COLO668 (cell line): ENCODE measurements at regions not wholly inside any gene's neighbourhood (a gene's known extent, or its start where the extent isn't known, plus 50 kb on each side); places are given as distances from the start of the nearest gene placed in this dataset.
A peak's percentile ranks its signal among the peaks of the same experiment; 100 is the strongest.

Experiments
- DNase-seq: peaks from one replicate; lab custom pipeline; 2025; ENCODE audit not compliant: unreplicated experiment; lab: John Stamatoyannopoulos, UW

DNA sequence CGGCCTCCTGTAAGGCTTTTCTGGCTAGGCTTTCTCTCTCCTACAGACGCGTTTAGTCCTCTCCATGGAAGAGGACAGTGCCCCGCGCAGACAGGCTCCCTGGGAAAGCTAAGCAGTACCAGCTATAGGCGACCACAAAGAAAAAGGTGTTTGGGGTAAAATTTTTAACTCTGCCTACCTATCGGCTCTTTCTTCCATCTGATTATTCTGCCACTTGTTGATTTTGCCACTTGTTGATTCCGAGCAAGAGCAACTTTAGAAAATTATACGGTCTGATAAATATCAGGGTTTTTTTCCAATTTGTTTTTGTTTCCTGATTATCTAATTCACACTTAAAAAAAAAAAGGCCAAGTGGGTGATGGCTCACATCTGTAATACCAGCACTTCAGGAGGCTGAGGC, 1600.5 kb upstream of the TENM3 start:
- no peak for DNase-seq

- no peak for DNase-seq
These were observed 1592.9 kb upstream of the TENM3 start for GRCh38 chr4:180650273-180650672.

DNA sequence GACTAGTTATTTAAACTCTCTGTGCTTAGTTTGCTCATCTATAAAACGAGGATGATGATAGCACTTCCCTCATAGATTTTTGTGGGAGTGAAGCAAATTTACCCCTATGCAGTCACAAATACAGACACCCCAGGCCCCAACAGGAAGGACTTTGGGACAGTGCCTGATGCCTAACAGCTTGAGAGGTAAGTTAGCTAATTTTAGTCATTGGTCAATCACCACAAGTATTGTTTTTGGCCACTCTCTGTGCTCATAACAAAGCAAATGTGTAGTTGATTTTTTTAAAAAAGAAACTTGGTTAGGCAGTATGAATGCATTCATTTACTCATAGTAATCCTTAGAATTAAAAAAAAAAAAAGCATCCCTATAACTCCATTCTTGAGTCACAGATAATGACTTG, 1590.7 kb upstream of the TENM3 start:
- DNase-seq: no peak

DNA sequence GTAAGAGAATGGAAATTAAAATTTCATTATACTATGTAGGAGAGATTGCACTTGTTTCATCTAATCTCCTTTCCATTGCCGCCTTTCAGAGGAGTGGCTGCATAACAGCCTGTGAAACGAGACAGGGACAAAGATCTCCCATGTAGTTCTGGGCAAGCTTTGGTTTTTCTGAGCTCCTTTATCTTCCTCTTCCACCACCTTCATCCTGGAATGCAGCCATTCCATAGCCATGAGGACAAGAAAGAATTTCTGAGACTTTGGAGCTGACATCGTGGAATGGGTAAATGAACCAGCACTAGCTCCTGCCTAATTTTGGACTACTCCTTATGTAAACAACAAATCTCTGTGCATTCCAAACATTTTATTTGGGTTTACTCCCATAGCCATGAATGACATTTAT, 1587.3 kb upstream of the TENM3 start:
- no peak for DNase-seq

- DNase-seq: no peak
These were observed 1585.3 kb upstream of the TENM3 start for GRCh38 chr4:180657881-180658280.

- peak; percentile 77 for DNase-seq
These were observed 1578.3 kb upstream of the TENM3 start for GRCh38 chr4:180664766-180665368.

DNA sequence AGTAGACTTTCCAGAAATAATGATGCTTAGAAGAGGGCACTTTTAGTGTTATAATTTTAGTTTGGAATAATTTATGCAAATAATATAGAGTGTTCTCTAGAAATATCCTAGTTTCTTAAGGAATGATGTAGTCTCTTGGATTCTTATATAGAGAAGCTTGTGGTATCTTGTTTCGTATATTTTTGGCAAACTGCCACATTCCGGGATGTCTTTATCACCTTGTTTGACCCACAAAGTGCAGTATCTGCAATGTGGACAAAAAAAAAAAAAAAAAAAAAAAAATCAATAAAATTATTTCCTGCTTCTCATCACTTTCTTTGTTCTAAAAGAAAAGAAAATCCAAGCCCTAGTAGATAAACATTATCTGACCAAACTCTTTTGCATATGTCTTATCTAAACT, 1577.7 kb upstream of the TENM3 start:
- DNase-seq: no peak

- DNase-seq: peak; percentile 15
These were observed 1577.0 kb upstream of the TENM3 start for GRCh38 chr4:180665994-180666824.

- DNase-seq: no peak
These were observed 1574.5 kb upstream of the TENM3 start for GRCh38 chr4:180668732-180669131.

- no peak for DNase-seq
These were observed 1573.5 kb upstream of the TENM3 start for GRCh38 chr4:180669680-180670079.

DNA sequence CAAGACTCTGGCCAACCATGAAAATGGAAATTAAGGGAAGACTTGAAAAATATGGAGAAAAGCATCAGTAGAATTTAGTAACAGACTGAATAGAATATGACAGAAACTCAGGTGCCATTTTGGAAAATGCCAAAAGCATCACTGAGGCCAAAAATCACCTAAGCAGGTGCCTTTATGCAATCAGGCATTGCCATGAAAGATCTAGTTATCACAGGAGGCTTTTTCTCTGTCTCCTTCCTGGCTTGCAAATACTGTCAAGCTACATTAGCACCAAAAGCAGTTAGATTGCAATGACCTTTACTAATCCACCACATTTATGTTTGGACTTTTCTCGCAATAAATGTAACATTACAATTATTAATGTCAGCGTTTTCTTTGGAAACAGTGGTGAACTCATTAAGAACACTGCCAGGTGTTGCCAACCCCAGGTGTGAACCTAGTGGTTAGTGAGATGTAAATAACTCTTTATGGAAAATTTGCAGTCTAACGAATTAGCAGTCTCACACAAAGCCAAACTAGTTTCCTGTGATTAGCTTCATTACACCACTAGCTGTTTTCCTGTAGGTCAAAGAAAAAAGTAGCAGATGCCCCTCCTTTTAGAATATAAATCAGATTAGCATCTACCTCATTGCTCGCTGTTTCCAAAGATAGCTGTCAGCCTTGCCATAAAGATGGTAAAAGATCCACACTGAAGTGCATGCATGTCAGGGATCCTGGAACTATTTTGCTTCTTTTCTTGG, 1568.4 kb upstream of the TENM3 start:
- DNase-seq: no peak

DNA sequence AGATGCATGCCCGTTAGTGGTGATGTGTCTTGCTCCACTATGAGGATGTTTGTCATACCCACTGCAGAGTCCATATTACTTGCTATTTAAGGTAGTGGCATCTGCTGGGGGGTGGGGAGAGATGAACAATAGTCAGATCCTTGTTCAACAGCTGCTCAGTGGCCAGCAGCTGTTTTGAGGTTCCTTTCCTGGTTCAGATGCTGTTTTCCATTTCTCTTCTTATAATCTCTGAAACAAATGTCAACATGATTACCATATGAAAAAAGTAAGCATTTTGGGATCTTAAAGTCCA, 1567.9 kb upstream of the TENM3 start:
- DNase-seq: peak; percentile 27

GRCh38 chr4:180680305-180680704, 1562.9 kb upstream of the TENM3 start:
- DNase-seq: no peak

DNA sequence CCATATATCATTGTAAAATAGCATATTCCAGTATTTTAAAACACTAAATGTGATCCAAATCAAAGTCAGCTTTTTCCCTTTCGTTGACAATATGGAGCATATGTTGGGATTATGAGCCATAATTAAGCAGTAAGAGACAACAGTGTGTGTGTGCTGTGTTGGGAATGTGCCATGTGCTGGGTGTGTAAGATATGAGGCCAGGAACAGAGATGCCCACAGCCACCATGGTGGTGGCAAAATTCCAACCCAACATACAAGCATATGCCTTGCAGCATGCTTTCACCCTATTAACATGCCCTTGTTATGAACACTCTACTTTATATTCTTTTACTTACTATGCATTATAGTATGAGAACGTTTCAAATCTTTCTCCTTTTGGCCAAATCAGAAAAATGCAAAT, 1560.4 kb upstream of the TENM3 start:
- no peak for DNase-seq

- no peak for DNase-seq
These were observed 1560.0 kb upstream of the TENM3 start for GRCh38 chr4:180683186-180683585.

DNA sequence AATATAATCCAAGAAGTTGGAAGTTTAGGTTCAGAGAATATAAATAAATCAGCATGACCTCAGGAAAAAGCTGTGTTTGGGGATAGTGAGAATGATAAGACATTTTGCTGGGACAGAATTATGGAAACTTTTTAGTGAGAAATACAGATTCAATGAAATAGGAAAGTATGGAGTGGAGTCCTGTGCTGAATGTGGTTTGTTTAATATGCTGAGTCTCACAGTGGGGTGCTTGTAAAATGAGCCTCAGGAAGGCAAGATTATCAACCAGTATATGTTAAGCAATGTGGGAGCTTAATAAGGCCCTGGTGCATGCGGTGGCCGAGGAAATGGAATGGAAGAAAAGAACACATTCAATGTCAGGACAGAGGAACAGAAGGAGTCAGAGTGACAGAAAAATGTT, 1554.7 kb upstream of the TENM3 start:
- no peak for DNase-seq

DNA sequence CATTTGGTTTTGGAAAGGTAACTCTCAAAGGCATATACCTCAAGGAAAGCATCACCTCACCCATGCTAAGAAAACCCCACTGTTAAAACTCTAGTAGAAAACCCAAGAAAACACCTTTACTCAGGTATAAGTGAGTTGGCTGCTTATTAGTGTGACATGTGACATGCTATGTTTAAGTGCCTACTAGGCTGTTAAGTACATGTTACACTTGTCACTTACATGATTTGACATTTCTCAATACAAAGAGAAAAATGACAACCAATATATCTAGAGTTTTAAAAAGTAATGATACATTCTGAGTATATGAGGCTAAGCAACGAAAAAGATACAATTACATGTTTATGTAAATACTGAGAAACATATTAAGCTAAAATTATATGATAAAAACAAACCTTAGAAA, 1548.3 kb upstream of the TENM3 start:
- no peak for DNase-seq

GRCh38 chr4:180695851-180696250, 1547.4 kb upstream of the TENM3 start:
- DNase-seq: no peak

DNA sequence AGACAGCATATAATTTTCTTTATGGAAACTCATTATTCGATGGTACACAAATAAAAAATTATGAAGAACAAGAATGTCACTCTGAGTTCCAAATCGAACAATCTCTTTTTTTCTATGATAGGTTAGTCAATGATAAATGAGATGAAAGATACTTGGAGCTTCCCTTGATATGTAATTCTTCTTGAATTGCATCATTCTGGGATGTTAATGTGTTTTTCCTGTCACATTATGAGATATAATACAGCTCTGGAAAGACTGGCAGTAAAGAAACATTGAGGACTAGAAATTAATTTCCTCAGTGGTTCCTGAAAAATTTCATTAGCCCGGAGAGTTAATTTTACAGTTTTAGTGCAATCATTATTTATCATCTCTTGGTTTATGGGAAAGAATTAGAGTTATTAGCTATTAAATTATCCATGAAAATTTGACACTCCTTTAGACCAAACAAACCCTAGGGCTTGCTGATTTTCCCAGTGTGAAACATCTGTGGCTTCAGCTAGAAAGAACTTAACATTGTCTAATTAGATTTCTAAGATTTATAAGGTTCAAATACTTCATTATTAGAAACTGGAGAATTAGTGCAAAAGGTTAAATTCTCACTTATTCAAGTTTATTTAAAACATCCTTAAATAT, 1546.6 kb upstream of the TENM3 start:
- DNase-seq: no peak

DNA sequence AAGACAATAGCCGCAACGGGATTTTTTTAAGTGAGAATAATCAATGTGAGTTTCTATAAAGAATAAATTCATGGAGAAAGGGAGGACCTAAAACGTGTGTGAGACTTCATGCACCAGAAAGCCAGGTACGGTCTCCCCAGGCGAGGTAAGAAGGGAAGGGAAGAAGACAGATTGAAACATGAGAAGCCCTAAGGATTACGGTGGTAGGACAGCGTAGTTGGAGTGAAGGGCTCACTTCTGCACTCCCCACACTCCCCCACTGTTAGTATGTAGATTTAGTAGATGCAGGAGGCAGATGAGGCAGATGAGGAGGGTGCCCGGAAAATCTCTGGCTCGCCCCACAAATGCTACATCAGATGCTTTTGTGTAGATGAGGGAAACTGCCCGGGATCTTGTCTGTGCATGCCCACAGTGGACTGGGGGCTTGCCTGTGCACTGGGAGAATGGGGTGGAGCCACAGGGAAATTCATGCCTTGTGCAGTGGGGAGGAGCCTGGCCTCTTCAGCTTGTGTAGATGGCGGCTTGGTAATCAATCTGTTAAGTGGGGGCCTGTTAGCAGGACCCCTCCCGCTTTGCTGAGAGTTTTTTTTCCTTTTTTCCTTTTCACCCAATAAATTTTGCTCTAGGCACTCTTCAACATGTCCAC, 1544.5 kb upstream of the TENM3 start:
- no peak for DNase-seq

GRCh38 chr4:180706766-180707165, 1536.4 kb upstream of the TENM3 start:
- no peak for DNase-seq
